ENCODE measurements at regions not wholly inside any gene's neighbourhood (a gene's known extent, or its start where the extent isn't known, plus 50 kb on each side); places are given as distances from the start of the nearest gene placed in this dataset.

DNA sequence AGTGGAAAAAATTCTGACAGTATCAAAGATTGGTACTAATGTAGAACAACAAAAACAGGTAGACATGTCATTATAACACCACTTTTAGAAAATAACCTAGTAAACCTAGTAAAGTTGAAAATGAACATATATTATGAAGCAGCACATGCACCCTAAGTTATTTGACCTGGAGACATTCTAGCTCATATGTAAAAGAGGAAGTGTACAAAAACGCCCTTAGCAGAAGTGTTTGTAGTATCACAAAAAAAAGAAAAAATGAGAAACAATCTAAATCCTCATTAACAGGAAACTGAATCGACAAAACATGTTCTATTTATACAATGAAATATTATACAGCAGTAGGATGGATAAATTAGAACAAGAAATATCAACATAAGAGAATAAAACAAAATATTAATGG is 318.9 kb upstream of the PPP1R2C start:
- TF ChIP-seq CTCF (conservative IDR thresholded peaks at IDR 0.05; ENCODE audit: low read length) (no peak), EZH2phosphoT487 (IDR thresholded peaks at IDR 0.05; ENCODE audit: borderline replicate concordance) (no peak)
